Amniotic epithelial cell (primary cell): ENCODE measurements at regions not wholly inside any gene's neighbourhood (a gene's known extent, or its start where the extent isn't known, plus 50 kb on each side); places are given as distances from the start of the nearest gene placed in this dataset.

Source experiments
- DNase-seq: peaks from one replicate; pipeline ENCODE4 v3.0.0-alpha.2; 2010; ENCODE audit warnings: low read depth

DNA sequence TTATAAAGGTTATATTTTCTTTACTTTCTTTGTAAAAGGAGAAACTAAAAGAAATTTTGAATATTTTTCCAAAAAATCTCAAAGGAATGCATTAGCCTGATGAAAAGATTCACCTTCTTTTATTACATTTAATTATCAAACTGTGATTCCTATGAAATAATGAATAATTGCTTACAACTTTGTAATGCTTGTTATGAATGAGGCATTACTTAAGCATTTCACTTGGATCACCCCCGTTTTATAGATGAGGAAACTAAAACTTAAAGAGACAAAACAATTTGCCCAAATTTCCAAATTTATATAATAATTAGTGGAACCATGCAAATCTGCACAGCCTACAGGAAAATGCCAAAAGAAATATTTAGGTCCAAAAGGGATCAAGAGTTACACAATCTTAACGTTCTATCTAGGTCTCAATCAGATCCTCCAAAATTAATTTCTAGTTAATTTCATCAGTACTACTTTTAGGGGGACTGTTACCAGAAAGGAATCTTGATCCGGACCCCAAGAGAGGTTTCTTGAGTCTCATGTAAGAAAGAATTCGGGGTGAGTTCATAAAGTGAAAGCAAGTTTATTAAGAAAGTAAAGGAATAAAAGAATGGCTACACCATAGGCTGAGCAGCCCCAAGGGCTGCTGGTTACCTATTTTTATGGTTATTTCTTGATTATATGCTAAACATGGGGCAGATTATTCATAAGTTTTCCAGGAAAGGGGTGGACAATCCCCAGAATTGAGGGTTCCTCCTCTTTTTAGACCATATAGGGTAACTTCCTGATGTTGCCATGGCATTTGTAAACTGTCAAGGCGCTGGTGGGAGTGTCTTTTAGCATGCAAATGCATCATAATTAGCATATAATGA, 288.0 kb downstream of the ADGB start:
- no peak for DNase-seq

GRCh38 chr6:146887447-146888077, 288.8 kb downstream of the ADGB start:
- DNase-seq, result peak; percentile 59

DNA sequence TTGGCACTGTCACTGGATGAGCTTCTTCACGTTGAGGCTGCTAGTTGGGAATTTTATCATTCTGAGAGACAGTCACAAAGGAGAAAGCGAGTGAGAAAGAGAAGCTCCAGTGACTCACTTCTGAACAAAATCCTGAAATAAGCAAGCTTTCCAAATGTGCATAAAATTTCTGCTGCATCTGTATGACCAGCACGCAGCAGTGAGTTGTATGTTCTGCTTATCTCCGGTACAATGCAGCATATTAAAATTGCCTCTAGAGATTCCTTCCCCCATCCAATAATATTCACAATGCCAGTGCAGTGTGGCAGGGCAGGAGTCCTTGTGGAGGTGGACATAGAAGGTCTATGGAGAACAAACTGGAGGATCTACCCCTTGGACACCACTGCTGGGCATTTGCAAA, 290.5 kb downstream of the ADGB start:
- DNase-seq, result no peak

- no peak for DNase-seq
Measured at GRCh38 chr6:146890172-146890571, 291.4 kb downstream of the ADGB start.

GRCh38 chr6:146890644-146891434, 292.1 kb downstream of the ADGB start:
- no peak for DNase-seq

DNA sequence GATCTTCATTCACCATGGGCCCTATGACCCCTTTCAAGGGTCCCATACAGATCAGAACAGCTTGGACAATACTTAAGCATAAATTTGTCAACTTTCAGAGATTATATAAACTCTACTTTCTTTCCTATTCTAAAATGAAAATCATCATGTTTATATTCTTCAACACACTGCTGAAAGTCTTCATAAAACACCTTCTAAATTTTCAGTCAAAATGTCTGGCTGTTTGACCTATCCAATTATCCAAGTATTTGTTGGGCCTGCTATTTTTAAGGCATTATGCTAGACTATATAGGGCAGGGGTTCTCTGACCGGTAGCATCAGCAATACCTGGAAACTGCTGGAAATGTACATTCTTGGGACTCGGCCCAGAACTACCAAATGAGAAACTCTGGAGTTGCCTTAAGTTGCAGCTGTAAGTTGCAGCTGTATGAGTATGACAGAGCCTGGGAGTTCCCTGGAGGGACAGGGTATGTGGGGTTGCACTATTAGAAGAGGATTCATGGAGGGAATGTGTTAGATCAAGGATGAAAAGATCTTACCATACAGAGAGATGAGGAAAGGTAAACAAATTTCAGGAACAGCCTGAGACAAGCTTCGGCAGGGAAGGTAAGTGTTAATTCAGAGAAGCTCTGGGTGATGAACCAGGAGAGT, 293.0 kb downstream of the ADGB start:
- no peak for DNase-seq

DNA sequence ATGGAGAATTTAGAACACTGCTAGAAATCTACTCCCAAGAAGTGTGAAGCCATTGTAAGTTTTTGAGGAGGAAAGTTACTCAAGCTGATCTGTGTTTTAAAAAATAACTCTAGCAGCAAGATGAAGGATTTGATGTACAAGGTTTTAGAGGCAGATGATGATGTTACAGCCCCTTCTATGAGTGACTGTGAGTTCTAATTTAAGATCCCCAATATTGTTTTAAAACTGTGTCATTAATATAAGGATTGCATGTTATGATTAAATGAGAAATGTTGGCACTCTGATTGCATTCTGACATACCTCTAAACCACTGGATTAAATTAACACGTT, 293.5 kb downstream of the ADGB start:
- DNase-seq, result no peak

- DNase-seq, result peak; percentile 84
Measured at GRCh38 chr6:146892613-146893401, 294.0 kb downstream of the ADGB start.

DNA sequence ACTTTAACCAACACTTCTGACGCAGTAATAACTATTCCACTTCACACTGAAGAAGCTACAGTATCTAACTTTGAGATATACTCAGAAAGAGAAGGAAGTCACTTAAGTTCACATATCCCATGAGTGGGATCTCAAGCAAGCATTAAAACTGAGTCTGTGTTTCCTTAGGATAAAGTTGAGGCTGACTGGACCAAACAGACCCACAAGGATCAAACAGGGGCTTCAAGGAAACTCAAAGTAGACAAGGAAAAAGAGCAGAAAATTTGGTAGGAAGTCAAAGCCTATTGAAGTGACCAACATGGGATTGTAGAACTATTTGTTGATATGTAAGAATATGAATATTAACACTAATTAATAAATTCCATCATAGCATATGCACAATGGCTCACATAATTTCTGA, 294.9 kb downstream of the ADGB start:
- no peak for DNase-seq

DNA sequence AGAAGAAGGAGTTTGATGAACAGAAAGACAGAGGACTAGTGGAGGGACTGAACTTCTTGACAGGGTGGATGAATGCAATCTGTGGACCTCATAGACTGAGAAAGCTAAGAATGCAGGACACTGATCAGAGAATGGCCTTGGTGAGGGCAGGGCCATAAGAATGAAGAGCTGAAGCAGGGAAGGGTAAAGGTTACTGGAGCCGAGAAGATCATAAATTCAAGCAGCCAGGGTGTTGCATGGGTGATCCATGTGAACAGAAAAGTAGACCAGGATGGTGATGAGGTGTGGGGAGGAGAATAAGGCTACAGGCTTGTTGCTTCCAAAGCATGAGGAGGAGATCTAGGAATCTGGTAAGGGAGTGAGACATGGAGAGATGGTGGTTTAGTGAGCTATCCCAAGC, 295.9 kb downstream of the ADGB start:
- DNase-seq, result no peak

DNA sequence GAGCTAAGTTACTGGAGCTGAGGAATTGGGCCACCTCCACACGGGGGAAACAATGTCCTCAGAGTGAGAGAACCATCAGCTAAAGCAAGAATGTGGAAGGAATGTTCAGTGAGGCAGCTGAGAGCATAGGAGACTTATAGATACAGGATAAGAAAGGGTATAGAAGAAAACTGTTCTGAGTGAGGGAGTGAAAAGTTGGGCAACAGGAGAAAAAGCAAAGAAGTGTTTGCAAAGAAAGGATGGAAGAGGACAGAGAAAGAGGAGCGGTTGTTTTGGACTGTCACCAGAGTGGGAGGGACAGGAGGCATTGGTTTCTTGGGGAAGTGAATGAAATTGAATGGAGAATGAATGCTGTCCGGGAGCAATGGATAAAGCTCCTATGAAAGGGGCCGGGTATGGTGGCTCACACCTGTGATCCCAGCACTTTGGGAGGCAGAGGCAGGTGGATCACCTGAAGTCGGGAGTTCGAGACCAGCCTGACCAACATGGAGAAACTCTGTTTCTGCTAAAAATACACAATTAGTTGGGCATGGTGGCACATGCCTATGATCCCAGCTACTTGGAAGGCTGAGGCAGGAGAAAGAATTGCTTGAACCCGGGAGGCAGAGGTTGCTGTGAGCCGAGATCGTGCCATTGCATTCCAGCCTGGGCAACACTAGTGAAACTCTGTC, 296.5 kb downstream of the ADGB start:
- DNase-seq, result no peak

GRCh38 chr6:146895772-146896061, 296.9 kb downstream of the ADGB start:
- DNase-seq, result no peak

DNA sequence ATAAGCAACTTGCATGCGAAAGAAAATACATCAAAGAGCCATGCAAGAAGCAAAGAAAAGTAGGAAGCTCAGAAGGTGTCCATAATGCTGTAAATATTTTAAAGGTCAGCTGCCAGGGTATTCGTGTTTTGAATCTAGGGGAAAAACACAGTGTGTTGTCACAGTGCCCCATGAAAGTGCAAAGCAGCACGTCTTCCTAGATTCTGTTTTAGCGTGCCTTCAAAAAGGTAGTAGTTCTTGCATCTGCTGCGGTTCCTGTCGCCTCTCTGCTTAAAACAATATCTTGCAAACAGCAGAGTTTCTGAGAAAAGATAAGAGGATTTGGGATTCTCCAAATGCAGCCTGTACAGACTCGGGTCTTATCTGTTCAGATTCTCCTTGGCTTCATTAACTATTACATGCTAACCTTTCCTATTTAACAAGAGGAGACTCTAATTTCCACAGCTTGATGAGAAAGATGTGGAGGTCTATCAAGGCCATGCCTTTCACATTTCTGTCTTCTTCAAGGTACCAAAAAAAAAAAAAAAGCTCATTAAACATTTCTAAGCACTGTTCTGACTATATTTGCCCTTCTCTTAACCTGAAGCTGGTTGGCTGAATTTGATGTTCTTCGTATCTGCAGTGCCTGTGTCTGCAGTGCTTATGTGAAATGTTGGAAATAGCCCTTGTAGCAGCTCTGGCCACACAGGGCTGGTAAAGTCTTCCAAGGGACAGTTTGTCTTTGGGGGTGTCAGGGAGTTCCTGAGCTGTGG, 297.5 kb downstream of the ADGB start:
- no peak for DNase-seq

DNA sequence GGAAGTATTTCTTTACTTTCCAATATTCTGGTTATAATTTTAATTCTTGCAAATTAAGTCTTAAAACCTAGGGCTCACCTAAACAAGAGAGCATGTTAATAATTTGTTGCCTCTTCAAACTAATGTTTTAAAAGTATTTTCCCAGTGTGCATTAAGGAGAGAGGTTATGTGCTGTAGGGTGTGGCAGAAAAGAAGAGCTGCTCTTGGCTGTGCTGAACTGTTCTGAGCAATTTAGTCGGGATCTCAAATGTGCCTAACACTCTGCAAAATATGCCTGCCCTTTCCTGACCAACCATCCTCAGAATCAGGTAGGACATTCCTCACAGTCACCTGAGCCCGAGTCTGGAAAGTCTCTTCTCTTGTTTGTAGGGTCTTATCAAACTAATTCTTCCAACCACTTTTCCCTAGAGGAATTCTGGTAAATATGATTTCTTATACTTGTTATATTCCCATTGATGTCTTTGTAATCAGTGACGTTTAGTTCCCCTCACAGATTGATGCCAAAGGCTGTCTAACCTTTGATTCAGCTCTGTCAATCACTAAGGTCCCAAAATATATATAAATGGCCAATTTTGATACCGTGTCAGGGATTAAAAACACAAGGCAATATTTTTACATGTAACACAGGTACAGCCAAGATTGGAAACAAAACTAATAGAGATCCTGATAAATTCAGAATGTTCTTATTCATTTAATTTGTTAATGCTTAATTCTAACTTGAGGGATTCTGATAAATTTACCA, 298.4 kb downstream of the ADGB start:
- no peak for DNase-seq

DNA sequence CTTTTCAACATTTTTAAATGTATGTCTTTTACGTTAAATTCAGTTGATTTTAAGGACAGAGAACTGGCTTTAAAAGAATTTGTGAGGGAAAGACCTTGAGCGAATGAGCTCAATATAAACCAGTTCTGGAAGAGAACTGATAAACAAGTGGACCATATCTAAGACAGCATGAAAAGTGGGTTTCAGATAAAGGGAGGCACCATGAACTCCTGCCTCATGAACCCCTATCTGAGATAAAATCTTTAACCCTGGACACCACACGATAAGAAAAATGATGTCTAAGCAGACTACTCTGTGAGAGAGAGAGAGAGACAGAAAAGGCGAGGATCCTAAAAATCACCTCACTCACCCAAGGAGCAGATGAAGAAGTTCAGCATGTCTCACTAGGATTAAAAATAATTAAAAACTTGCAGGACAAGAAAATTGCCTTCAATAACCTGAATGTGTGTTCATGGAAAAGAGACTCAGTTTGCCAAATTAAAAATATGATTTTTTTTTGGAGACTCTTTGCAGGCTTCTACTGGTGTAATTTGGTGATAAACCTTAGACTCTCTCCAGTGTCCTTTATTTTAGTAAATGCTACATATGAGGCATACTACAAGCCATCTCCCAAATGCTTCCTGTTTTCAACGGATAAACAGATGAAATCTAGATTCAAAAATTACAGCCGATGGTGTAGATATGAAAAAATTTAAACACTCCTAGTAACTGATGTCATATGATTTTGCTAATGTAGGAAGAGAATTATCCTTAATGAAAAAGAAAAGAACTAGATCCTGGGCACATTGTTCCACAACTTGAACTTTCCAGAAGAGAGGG, 299.5 kb downstream of the ADGB start:
- no peak for DNase-seq

DNA sequence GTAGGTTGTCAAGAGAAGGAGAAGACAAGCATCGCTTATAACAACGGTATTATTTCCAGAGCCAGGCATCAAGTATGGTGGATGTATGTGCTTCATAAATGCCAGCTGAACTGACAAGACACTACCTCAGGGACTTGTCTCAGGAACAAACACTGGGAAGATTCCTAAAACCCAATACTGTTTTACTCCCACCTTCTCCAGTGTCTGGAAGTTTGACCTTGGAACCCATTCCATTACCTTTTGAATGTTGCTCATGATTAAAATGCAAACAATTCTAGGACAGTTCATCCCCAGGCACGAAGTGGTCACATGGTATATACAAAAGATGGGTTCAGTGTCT, 300.1 kb downstream of the ADGB start:
- no peak for DNase-seq

DNA sequence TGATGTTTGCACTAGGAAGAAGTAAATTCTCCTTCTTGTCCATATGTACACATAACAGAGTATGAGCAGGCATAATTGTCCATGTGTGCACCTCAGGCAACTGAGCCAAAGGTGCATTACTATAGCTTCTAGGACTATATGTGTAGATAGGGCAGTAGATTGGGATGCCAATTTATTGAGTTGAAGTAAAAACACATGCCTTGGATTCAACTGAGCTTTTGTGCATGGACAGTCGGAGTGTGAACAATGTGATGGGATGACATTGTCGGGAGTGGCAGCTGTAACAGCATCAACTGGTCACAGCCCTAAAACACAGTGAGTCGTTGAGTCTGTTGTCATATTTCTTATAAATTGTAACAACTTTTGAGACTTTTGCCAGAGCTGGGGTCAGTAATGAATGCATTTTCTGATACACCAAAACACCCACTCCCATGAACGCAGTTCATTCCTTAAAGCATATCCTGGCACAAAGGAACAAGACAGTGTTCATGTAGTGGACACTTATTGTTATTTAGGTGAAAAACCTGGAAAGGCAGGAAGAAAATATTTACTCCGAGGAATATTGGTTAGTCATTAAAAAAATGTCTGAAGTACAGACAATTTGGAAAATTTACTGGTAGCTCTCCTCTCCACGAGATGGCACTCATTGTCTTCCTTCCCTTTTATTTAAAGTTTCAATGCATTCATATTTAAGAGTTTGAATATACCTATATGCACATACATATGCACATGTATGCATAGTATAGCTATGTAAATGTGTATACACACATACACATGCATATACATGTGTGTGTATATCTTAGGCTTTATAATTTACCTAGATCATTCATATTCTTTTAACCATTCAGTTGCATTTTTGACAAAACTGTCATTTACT, 302.0 kb upstream of the STXBP5 start:
- DNase-seq, result no peak

DNA sequence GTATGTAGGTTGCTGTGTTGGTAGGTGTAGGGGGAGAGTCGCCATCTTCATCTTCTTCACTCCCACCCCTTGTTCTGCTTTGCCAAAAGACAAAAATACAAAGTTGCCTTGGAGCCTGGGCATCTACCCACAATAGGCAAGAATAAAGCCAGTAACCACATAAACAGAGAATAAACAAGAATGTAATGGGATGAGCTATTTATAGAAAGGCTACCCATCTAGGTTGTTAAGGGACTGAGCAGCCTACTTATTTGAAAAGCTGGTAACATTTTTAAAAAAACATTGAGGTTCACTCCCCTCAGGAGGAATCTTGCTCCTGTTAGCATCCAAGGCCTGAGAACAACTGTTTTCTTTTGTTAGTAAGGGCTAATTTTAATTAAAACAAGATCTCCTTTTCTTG, 301.4 kb upstream of the STXBP5 start:
- DNase-seq, result no peak
